HepG2 (cell line): ENCODE measurements at regions not wholly inside any gene's neighbourhood (a gene's known extent, or its start where the extent isn't known, plus 50 kb on each side); places are given as distances from the start of the nearest gene placed in this dataset.

ENCODE experiments used
- ATAC-seq: fragments of 200-7000 bp; cut with Tn5 transposase; 3 replicates; pipeline ENCODE4 v1.9.1; 2020; ENCODE audit warnings: mild to moderate bottlenecking, moderate library complexity
- BruUV-seq: library from RNA; stranded (reverse); fragments of 400-500 nt; replicated peaks from 2 replicates; lab custom pipeline; 2021; lab: Mats Ljungman, UMichigan
- CTCF ChIA-PET: fragments of 300-600 bp; formaldehyde crosslinking; extraction: SDS; loops from one replicate; lab custom pipeline; 2021; ENCODE audit warnings: low total read pairs, inconsistent platforms, low intra/inter-chr PET ratio; lab: Yijun Ruan, JAX
- POLR2A ChIA-PET: fragments of 350-600 bp; sonication (Branson Sonifier 250); formaldehyde crosslinking; loops from one replicate; lab custom pipeline; 2020; ENCODE audit warnings: antibody characterized with exemption, inconsistent platforms; lab: Yijun Ruan, JAX
- DNase-seq: peaks from one replicate; pipeline ENCODE4 v3.0.0-alpha.2; 2015; ENCODE audit warnings: low spot score
- FAIRE-seq: peaks from 3 replicates; lab custom pipeline; 2011; peaks lifted over from hg19 to GRCh38; lab: Jason Lieb, UNC
- H2AFZ ChIP-seq: one replicate; pipeline ENCODE4 v1.6.1; 2011; ENCODE audit warnings: low read length, inconsistent platforms
- H3K27ac ChIP-seq: fragments of 300-600 bp; 3 replicates; pipeline ENCODE4 v1.8.0; 2011; ENCODE audit warnings: mixed run types, mild to moderate bottlenecking, mixed read lengths, low read length, inconsistent platforms; ENCODE audit not compliant: insufficient read depth; ENCODE audit errors: extremely low read length
- H3K27me3 ChIP-seq, 2 experiments: fragments of 200-600 bp in 1 of 2; 2 replicates in 1 of 2; 3 replicates in 1 of 2; pipeline versions ENCODE4 v1.6.0 to v1.8.0; 2011; ENCODE audit warnings: low read length in 2 of 2, mild to moderate bottlenecking in 2 of 2, moderate library complexity in 2 of 2, inconsistent platforms in 1 of 2; ENCODE audit not compliant: insufficient read depth in 2 of 2, control insufficient read depth in 1 of 2
- H3K36me3 ChIP-seq, 2 experiments: fragments of 200-600 bp in 1 of 2; replicated peaks in 1 of 2; 2 replicates in 1 of 2; 3 replicates in 1 of 2; pipeline versions ENCODE4 v1.5.1 to v1.8.0; 2011; ENCODE audit warnings: low read length in 2 of 2, inconsistent platforms in 1 of 2; ENCODE audit not compliant: insufficient read depth in 2 of 2, control insufficient read depth in 1 of 2
- H3K4me1 ChIP-seq: 2 replicates; pipeline ENCODE4 v1.5.1; 2012; ENCODE audit warnings: low read length, inconsistent platforms; ENCODE audit not compliant: insufficient read depth
- H3K4me2 ChIP-seq: 2 replicates; pipeline ENCODE4 v1.6.0; 2011; ENCODE audit warnings: low read depth, low read length, inconsistent platforms
- H3K4me3 ChIP-seq, 3 experiments: fragments of 200-600 bp in 1 of 3; sonication (generic), shearing (Covaris generic) in 1 of 3; replicated peaks in 1 of 3; 2 replicates each; pipeline ENCODE4 v1.5.1; 2011 to 2016; ENCODE audit warnings: low read length in 3 of 3, inconsistent platforms in 2 of 3, low read depth in 2 of 3, mild to moderate bottlenecking in 2 of 3, control low read depth in 1 of 3, mixed read lengths in 1 of 3; ENCODE audit not compliant: insufficient read depth in 1 of 3
- H3K79me2 ChIP-seq: one replicate; pipeline ENCODE4 v1.6.1; 2011; ENCODE audit warnings: low read length, inconsistent platforms; ENCODE audit not compliant: insufficient read depth
- H3K9ac ChIP-seq: 2 replicates; pipeline ENCODE4 v1.6.0; 2011; ENCODE audit warnings: mild to moderate bottlenecking, low read depth, low read length, inconsistent platforms; ENCODE audit not compliant: insufficient read depth
- H3K9me3 ChIP-seq: 2 replicates; pipeline ENCODE4 v1.5.1; 2012; ENCODE audit warnings: mild to moderate bottlenecking, low read length
- H4K20me1 ChIP-seq: 2 replicates; pipeline ENCODE4 v1.6.0; 2011; ENCODE audit warnings: inconsistent platforms, mild to moderate bottlenecking, low read length, moderate library complexity; ENCODE audit not compliant: insufficient read depth
- ADNP ChIP-seq: sonication (generic); formaldehyde crosslinking; IDR thresholded peaks from 2 replicates; pipeline ENCODE4 v1.4.0; 2020; ENCODE audit warnings: missing genetic modification reagents
- GABPA ChIP-seq, 2 experiments: IDR thresholded peaks; 2 replicates each; pipeline ENCODE4 v1.6.1; 2011 to 2016; ENCODE audit warnings: low read depth in 2 of 2, low read length in 1 of 2, missing biosample characterization in 1 of 2, missing genetic modification characterization in 1 of 2
- IRF2 ChIP-seq: IDR thresholded peaks from 2 replicates; pipeline ENCODE4 v1.6.1; 2018; ENCODE audit warnings: missing genetic modification reagents, missing compliant biosample characterization
- KLF11 ChIP-seq: IDR thresholded peaks from 2 replicates; pipeline ENCODE4 v1.6.1; 2016; ENCODE audit warnings: missing compliant biosample characterization
- PHF20 ChIP-seq: sonication (generic); formaldehyde crosslinking; IDR thresholded peaks from 2 replicates; pipeline ENCODE4 v1.5.0; 2020; ENCODE audit warnings: mild to moderate bottlenecking, missing genetic modification reagents
- RCOR2 ChIP-seq: IDR thresholded peaks from 2 replicates; pipeline ENCODE4 v1.6.1; 2016; ENCODE audit warnings: missing biosample characterization, missing genetic modification reagents
- SPEN ChIP-seq: sonication (generic); formaldehyde crosslinking; IDR thresholded peaks from 2 replicates; pipeline ENCODE4 v1.5.1; 2020; ENCODE audit warnings: low read depth, mild to moderate bottlenecking, missing genetic modification reagents
- TAF1 ChIP-seq: sonication (generic); formaldehyde crosslinking; IDR thresholded peaks from 2 replicates; pipeline ENCODE4 v1.4.0; 2020; ENCODE audit warnings: missing genetic modification reagents
- THAP7 ChIP-seq: sonication (generic); formaldehyde crosslinking; IDR thresholded peaks from 2 replicates; pipeline ENCODE4 v1.8.1; 2023; ENCODE audit warnings: mild to moderate bottlenecking, missing genetic modification reagents
- ZC3H4 ChIP-seq: sonication (generic); formaldehyde crosslinking; IDR thresholded peaks from 2 replicates; pipeline ENCODE4 v1.4.0; 2020; ENCODE audit warnings: missing genetic modification reagents, borderline replicate concordance
- ZHX2 ChIP-seq, 2 experiments: sonication (generic) in 1 of 2; formaldehyde crosslinking in 1 of 2; IDR thresholded peaks; 2 replicates each; pipeline versions ENCODE4 v1.6.1 to v1.9.0; 2014 to 2022; ENCODE audit warnings: antibody characterized with exemption in 1 of 2, borderline replicate concordance in 1 of 2, inconsistent platforms in 1 of 2, low read depth in 1 of 2, missing genetic modification reagents in 1 of 2
- ZIK1 ChIP-seq: sonication (generic); formaldehyde crosslinking; IDR thresholded peaks from 2 replicates; pipeline ENCODE4 v1.5.0; 2020; ENCODE audit warnings: mild to moderate bottlenecking, low read depth, missing genetic modification reagents, borderline replicate concordance
- ZNF30 ChIP-seq: sonication (generic); formaldehyde crosslinking; IDR thresholded peaks from 2 replicates; pipeline ENCODE4 v1.5.0; 2020; ENCODE audit warnings: mild to moderate bottlenecking, missing genetic modification reagents
- ZNF512 ChIP-seq: sonication (generic); formaldehyde crosslinking; IDR thresholded peaks from 2 replicates; pipeline ENCODE4 v1.4.0; 2020; ENCODE audit warnings: mild to moderate bottlenecking, missing genetic modification reagents
- ZNF782 ChIP-seq: sonication (generic); formaldehyde crosslinking; IDR thresholded peaks from 2 replicates; pipeline ENCODE4 v1.4.0; 2020; ENCODE audit warnings: missing genetic modification reagents, mild to moderate bottlenecking, borderline replicate concordance
- ZNF878 ChIP-seq: sonication (generic); formaldehyde crosslinking; IDR thresholded peaks from 2 replicates; pipeline ENCODE4 v1.8.1; 2023; ENCODE audit warnings: mild to moderate bottlenecking, missing genetic modification reagents, moderate library complexity
- ZSCAN20 ChIP-seq: sonication (generic); formaldehyde crosslinking; IDR thresholded peaks from 2 replicates; pipeline ENCODE4 v1.4.0; 2020; ENCODE audit warnings: missing genetic modification reagents, mild to moderate bottlenecking, borderline replicate concordance
- WGBS: methylation state at CpG from one replicate; pipeline ENCODE4 v1.1.6; 2017; ENCODE audit warnings: low lambda C conversion rate; 5-methylcytosine and 5-hydroxymethylcytosine counted together
- in situ Hi-C: cut with HindIII; loops from 2 replicates; pipeline ENCODE4 v1.10.0; 2017; ENCODE audit warnings: low pct_unique_long_range_greater_than_20kb; ENCODE audit not compliant: extremely low pct_ligation_motif_present
- intact Hi-C: fragments of 100-400 bp; cut with micrococcal nuclease; formaldehyde crosslinking; loops from one replicate; pipeline ENCODE4 v1.10.0; 2022; ENCODE audit not compliant: unreplicated experiment

- TF ChIP-seq ZHX2 (IDR thresholded peaks at IDR 0.05; ENCODE audit: low read depth) (no peak), ZHX2 (CRISPR knock-in tag; IDR thresholded peaks at IDR 0.05; ENCODE audit: borderline replicate concordance) (no peak)
These were observed 441.5 kb upstream of the ADAMTS16 start (continued) for GRCh38 chr5:4698596-4698995.

GRCh38 chr5:4699592-4699991 lies 440.5 kb upstream of the ADAMTS16 start:
- no peak for FAIRE-seq
- Histone ChIP-seq H3K4me1 (no peaks in the 10 kb centered on the region), H3K9me3 (no peaks in the 10 kb centered on the region), H2AFZ (no peak overlapping the region), H3K4me2 (no peak overlapping the region), H3K27ac (no peak overlapping the region), H3K9ac (no peak overlapping the region), H4K20me1 (no peaks in the 10 kb centered on the region), H3K36me3 (no peaks in the 10 kb centered on the region), H3K27me3 (no peaks in the 10 kb centered on the region; a peak in 1 of 5 replicates), H3K79me2 (no peaks in the 10 kb centered on the region), H3K4me3 (no peak overlapping the region)
- no peak for DNase-seq
- intact Hi-C loops (no loop called here), in situ Hi-C loops (no loop called here)
- TF ChIP-seq KLF11 (CRISPR knock-in tag) (no peak), ZC3H4 (CRISPR knock-in tag) (no peak), ADNP (CRISPR knock-in tag) (no peak), THAP7 (no peak), IRF2 (CRISPR knock-in tag) (no peak), GABPA (IDR thresholded peaks at IDR 0.05; ENCODE audit: low read depth, low read length) (no peak), GABPA (CRISPR knock-in tag; IDR thresholded peaks at IDR 0.05; ENCODE audit: low read depth) (no peak), ZNF782 (CRISPR knock-in tag) (no peak), ZNF512 (CRISPR knock-in tag) (no peak), ZNF878 (CRISPR knock-in tag) (no peak), TAF1 (CRISPR knock-in tag) (no peak), ZIK1 (CRISPR knock-in tag) (no peak), RCOR2 (CRISPR knock-in tag) (no peak), ZNF30 (CRISPR knock-in tag) (no peak), PHF20 (CRISPR knock-in tag) (no peak), ZSCAN20 (CRISPR knock-in tag) (no peak), SPEN (no peak)
- ChIA-PET CTCF (no interaction called here), POLR2A (no interaction called here)
- WGBS: 8% methylated on average over 6 of the region's 6 CpGs
- no peak for ATAC-seq
- BruUV-seq: no TSS peak
